ENCODE measurements at regions not wholly inside any gene's neighbourhood (a gene's known extent, or its start where the extent isn't known, plus 50 kb on each side); places are given as distances from the start of the nearest gene placed in this dataset.
A peak's percentile ranks its signal among the peaks of the same experiment; 100 is the strongest.

- TF ChIP-seq ZNF512 (tag; IDR thresholded peaks at IDR 0.05) = no peak
- no peak for TF ChIP-seq TARDBP (IDR thresholded peaks at IDR 0.05)
- no peak for TF ChIP-seq TRIM28 (IDR thresholded peaks at IDR 0.05)
- no peak for TF ChIP-seq ZNF395 (CRISPR knock-in tag; IDR thresholded peaks at IDR 0.05)
- TF ChIP-seq TGIF2 (CRISPR knock-in tag; IDR thresholded peaks at IDR 0.05) = no peak
- peak; percentile 55 for TF ChIP-seq STAT5A (IDR thresholded peaks at IDR 0.05; ENCODE audit: borderline replicate concordance, low read length)
- no peak for TF ChIP-seq MCM7 (IDR thresholded peaks at IDR 0.05)
- TF ChIP-seq ZNF780A (CRISPR knock-in tag; IDR thresholded peaks at IDR 0.05) = no peak
- TF ChIP-seq ZNF217 (CRISPR knock-in tag; IDR thresholded peaks at IDR 0.05) = no peak
- peak; percentile 20; the same call in 1 of the 2 replicates for TF ChIP-seq ZBTB40 (IDR thresholded peaks at IDR 0.05)
- TF ChIP-seq ZBTB40 (CRISPR knock-in tag; IDR thresholded peaks at IDR 0.05) = no peak
These were observed 432.6 kb downstream of the PCNX1 start (continued) for GRCh38 chr14:71339650-71340415.

All from K562 (cell line).